ENCODE measurements at regions not wholly inside any gene's neighbourhood (a gene's known extent, or its start where the extent isn't known, plus 50 kb on each side); places are given as distances from the start of the nearest gene placed in this dataset.

- H4K91ac ChIP-seq (ENCODE audit: insufficient read depth, low read depth, low read length): no peak overlapping the region
- H3K4ac ChIP-seq (ENCODE audit: low read depth, low read length): no peak overlapping the region
- H3K9ac ChIP-seq (ENCODE audit: low read depth, low read length): peak overlapping the region; percentile 44; the same call in 1 of the 2 replicates
- H3K18ac ChIP-seq (ENCODE audit: low read depth, low read length): peak overlapping the region; percentile 69; the same call in 1 of the 2 replicates
- H3K4me3 ChIP-seq (ENCODE audit: insufficient read depth, low read depth, low read length): peak overlapping the region; percentile 41; the same call in 1 of the 2 replicates
- ChIA-PET POLR2A (ENCODE audit: unreplicated experiment) (no interaction called here), CTCF (interaction anchor here (0.6 kb wide), 1 partner anchor 311 kb away, joined by 3 read pairs; no protein-coding TSS in a partner anchor)
- H2AFZ ChIP-seq (replicated peaks; ENCODE audit: low read length, poor library complexity): no peak overlapping the region
- H4K20me1 ChIP-seq (ENCODE audit: insufficient read depth, low read length): no peaks in the 10 kb centered on the region
- H2BK120ac ChIP-seq (ENCODE audit: low read depth, low read length): no peak overlapping the region
- no peaks in the 10 kb centered on the region for H3K27me3 ChIP-seq (ENCODE audit: control insufficient read depth, insufficient read depth, low read length)
- H2AK5ac ChIP-seq (ENCODE audit: low read depth, low read length): no peak overlapping the region
- no peaks in the 10 kb centered on the region for H3K4me1 ChIP-seq (ENCODE audit: control insufficient read depth, insufficient read depth, low read length)
- WGBS, 2 experiments (ENCODE audit: extremely low coverage in 2 of 2, insufficient read length in 1 of 2): no CpG with 5 or more reads among the region's 3 CpGs
- H3K27ac ChIP-seq (ENCODE audit: insufficient read depth, low read length): no peak overlapping the region; the same call in 1 of the 2 replicates
- H2BK15ac ChIP-seq (ENCODE audit: low read depth, low read length): no peak overlapping the region
- H3K56ac ChIP-seq (ENCODE audit: extremely low read depth, insufficient read depth, low read length): no peak overlapping the region
- H3K36me3 ChIP-seq (ENCODE audit: control insufficient read depth, insufficient read depth, low read length): no peaks in the 10 kb centered on the region
- no TSS peak for BruUV-seq (replicated peaks)
- in situ Hi-C loops (cut with MboI; ENCODE audit: low sequenced_read_pairs) (no loop called here), dilution Hi-C loops (cut with HindIII; ENCODE audit: low sequenced_read_pairs, unreplicated experiment) (no loop called here), intact Hi-C loops (cut with micrococcal nuclease) (no loop called here)
- no peak overlapping the region for H3K14ac ChIP-seq (replicated peaks; ENCODE audit: low read depth, low read length)
- no peak overlapping the region for H4K5ac ChIP-seq (ENCODE audit: low read depth, low read length)
- peak overlapping the region; percentile 88; the same call in 1 of the 2 replicates for H3K4me2 ChIP-seq (ENCODE audit: low read depth, low read length)
- no peaks in the 10 kb centered on the region for H3K79me1 ChIP-seq (ENCODE audit: low read depth in 1 of 2, low read length in 2 of 2)
- ATAC-seq (ENCODE audit: low read depth): peak; percentile 71
- DNase-seq: peak; percentile 75
- H2BK20ac ChIP-seq (ENCODE audit: low read depth, low read length): no peak overlapping the region
- no peaks in the 10 kb centered on the region for H3K9me3 ChIP-seq (ENCODE audit: control insufficient read depth, insufficient read depth, low read length)
- no peak overlapping the region for H3K23ac ChIP-seq (ENCODE audit: low read depth, low read length)
- TF ChIP-seq RFX5 (IDR thresholded peaks at IDR 0.05; ENCODE audit: low read depth, low read length): no peak
- no peak for TF ChIP-seq CTCF (conservative IDR thresholded peaks at IDR 0.05; ENCODE audit: low read depth, low read length)
- no peak for TF ChIP-seq NFE2L2 (IDR thresholded peaks at IDR 0.05; ENCODE audit: low read depth, low read length)
- TF ChIP-seq ELK1 (IDR thresholded peaks at IDR 0.05; ENCODE audit: borderline replicate concordance, low read depth, low read length): no peak
- TF ChIP-seq MAZ (IDR thresholded peaks at IDR 0.05; ENCODE audit: borderline replicate concordance, low read depth, low read length): no peak
- no peak for TF ChIP-seq CEBPB (IDR thresholded peaks at IDR 0.05; ENCODE audit: low read depth, low read length)
- no peak for TF ChIP-seq SMC3 (IDR thresholded peaks at IDR 0.05; ENCODE audit: low read depth, low read length)
- no peak for TF ChIP-seq FOS (IDR thresholded peaks at IDR 0.05; ENCODE audit: low read depth, low read length)
- TF ChIP-seq RAD21 (IDR thresholded peaks at IDR 0.05; ENCODE audit: low read length): no peak
- no peak for TF ChIP-seq POLR2A (IDR thresholded peaks at IDR 0.05; ENCODE audit: low read depth, low read length)
- no peak for TF ChIP-seq USF2 (IDR thresholded peaks at IDR 0.05; ENCODE audit: low read depth, low read length)
- TF ChIP-seq RCOR1 (IDR thresholded peaks at IDR 0.05; ENCODE audit: insufficient replicate concordance, low read length): no peak
- no peak for TF ChIP-seq CHD1 (IDR thresholded peaks at IDR 0.05; ENCODE audit: low read depth, low read length)
- no peak for TF ChIP-seq BHLHE40 (IDR thresholded peaks at IDR 0.05; ENCODE audit: low read depth, low read length)
- TF ChIP-seq MAFK (IDR thresholded peaks at IDR 0.05; ENCODE audit: low read depth, low read length): no peak
- TF ChIP-seq MXI1 (IDR thresholded peaks at IDR 0.05; ENCODE audit: borderline replicate concordance, low read depth, low read length): no peak
- peak overlapping the region; percentile 21 for H2BK5ac ChIP-seq (ENCODE audit: low read depth, low read length, poor library complexity, severe bottlenecking)
- no peaks in the 10 kb centered on the region for H3K9me1 ChIP-seq (ENCODE audit: insufficient read depth, low read length)
- 0 out of 4 replicates have a peak overlapping the region, but pooled peaks of 1 of the 2 experiments have one; percentile 8 for H4K8ac ChIP-seq (ENCODE audit: low read depth in 2 of 2, low read length in 2 of 2)
- H2AK9ac ChIP-seq (replicated peaks; ENCODE audit: low read depth, low read length, poor library complexity): no peak overlapping the region
These were observed 922.5 kb downstream of the RPA4 start for GRCh38 chrX:97806238-97806637.
